CD14-positive monocyte (primary cell): ENCODE measurements at regions not wholly inside any gene's neighbourhood (a gene's known extent, or its start where the extent isn't known, plus 50 kb on each side); places are given as distances from the start of the nearest gene placed in this dataset.

Source experiments
- DNase-seq, 3 donors: peaks; one replicate each; pipeline ENCODE4 v3.0.0-alpha.2; 2011 to 2022
- H2AFZ ChIP-seq: 2 replicates; pipeline ENCODE4 v1.6.0; 2012; ENCODE audit warnings: mild to moderate bottlenecking, low read depth, low read length, inconsistent platforms; ENCODE audit not compliant: insufficient read depth, poor library complexity, severe bottlenecking
- H3K27ac ChIP-seq, 2 donors: 1 replicate in 1 of 2; 2 replicates in 1 of 2; pipeline ENCODE4 v1.5.1; 2012 to 2013; ENCODE audit warnings: low read length in 2 of 2, control low read depth in 1 of 2, inconsistent platforms in 1 of 2, low read depth in 1 of 2, mild to moderate bottlenecking in 1 of 2
- H3K27me3 ChIP-seq, 2 donors: one replicate each; pipeline versions ENCODE4 v1.6.0 to v1.6.1; 2011 to 2013; ENCODE audit warnings: low read length in 2 of 2; ENCODE audit not compliant: control insufficient read depth in 2 of 2, insufficient read depth in 2 of 2
- H3K36me3 ChIP-seq, 2 donors: replicated peaks in 1 of 2; 1 replicate in 1 of 2; 2 replicates in 1 of 2; pipeline versions ENCODE4 v1.5.1 to v1.6.1; 2012 to 2013; ENCODE audit warnings: low read length in 2 of 2, control low read depth in 1 of 2, inconsistent platforms in 1 of 2, mild to moderate bottlenecking in 1 of 2; ENCODE audit not compliant: insufficient read depth in 2 of 2, control insufficient read depth in 1 of 2
- H3K4me1 ChIP-seq, 2 donors: 1 replicate in 1 of 2; 2 replicates in 1 of 2; pipeline versions ENCODE4 v1.5.1 to v1.6.1; 2012 to 2013; ENCODE audit warnings: low read length in 2 of 2, control low read depth in 1 of 2, inconsistent platforms in 1 of 2, mild to moderate bottlenecking in 1 of 2, moderate library complexity in 1 of 2; ENCODE audit not compliant: insufficient read depth in 2 of 2, control insufficient read depth in 1 of 2
- H3K4me2 ChIP-seq: replicated peaks from 2 replicates; pipeline ENCODE3; 2012; ENCODE audit warnings: low read length, moderate library complexity, mild to moderate bottlenecking; ENCODE audit not compliant: poor library complexity, severe bottlenecking; ENCODE audit errors: extremely low read depth
- H3K4me3 ChIP-seq, 3 experiments: fragments of 200-600 bp in 1 of 3; sonication (generic) in 1 of 3; replicated peaks in 1 of 3; 1 replicate in 2 of 3; 2 replicates in 1 of 3; pipeline ENCODE4 v1.5.1; 2011 to 2013; ENCODE audit warnings: low read length in 3 of 3, mild to moderate bottlenecking in 3 of 3, control low read depth in 2 of 3, low read depth in 2 of 3, inconsistent platforms in 1 of 3, moderate library complexity in 1 of 3
- H3K79me2 ChIP-seq: 2 replicates; pipeline ENCODE4 v1.6.0; 2012; ENCODE audit warnings: mild to moderate bottlenecking, control low read depth, inconsistent platforms, low read length, moderate library complexity; ENCODE audit not compliant: insufficient read depth
- H3K9ac ChIP-seq: 2 replicates; pipeline ENCODE4 v1.6.0; 2017; ENCODE audit warnings: low read length, mild to moderate bottlenecking; ENCODE audit not compliant: insufficient read depth, poor library complexity, severe bottlenecking
- H3K9me3 ChIP-seq, 2 donors: replicated peaks in 1 of 2; 1 replicate in 1 of 2; 2 replicates in 1 of 2; pipeline versions ENCODE4 v1.5.1 to v1.6.1; 2012 to 2013; ENCODE audit warnings: low read length in 2 of 2, control low read depth in 1 of 2; ENCODE audit not compliant: control insufficient read depth in 1 of 2, insufficient read depth in 1 of 2
- H4K20me1 ChIP-seq: 2 replicates; pipeline ENCODE4 v1.6.0; 2012; ENCODE audit warnings: mild to moderate bottlenecking, low read length, control low read depth, moderate library complexity; ENCODE audit not compliant: insufficient read depth
- H3K27ac Mint-ChIP-seq, 7 donors: one replicate each; pipeline ENCODE4 v1.8.0; 2020; ENCODE audit warnings: mild to moderate bottlenecking in 7 of 7, mixed read lengths in 7 of 7, moderate library complexity in 6 of 7, inconsistent platforms in 2 of 7
- H3K27me3 Mint-ChIP-seq, 3 donors: one replicate each; pipeline ENCODE4 v1.8.0; 2021 to 2022; ENCODE audit warnings: low read depth in 3 of 3, mild to moderate bottlenecking in 3 of 3, mixed read lengths in 3 of 3, moderate library complexity in 3 of 3, inconsistent platforms in 1 of 3
- H3K36me3 Mint-ChIP-seq, 2 donors: one replicate each; pipeline ENCODE4 v1.8.0; 2020; ENCODE audit warnings: mixed read lengths in 2 of 2, inconsistent platforms in 1 of 2, mild to moderate bottlenecking in 1 of 2
- H3K4me1 Mint-ChIP-seq: one replicate; pipeline ENCODE4 v1.8.0; 2020; ENCODE audit warnings: mild to moderate bottlenecking, mixed read lengths
- H3K4me3 Mint-ChIP-seq, 2 donors: one replicate each; pipeline ENCODE4 v1.8.0; 2020; ENCODE audit warnings: mild to moderate bottlenecking in 2 of 2, mixed read lengths in 2 of 2, moderate library complexity in 1 of 2
- H3K9me3 Mint-ChIP-seq, 7 donors: one replicate each; pipeline ENCODE4 v1.8.0; 2020 to 2022; ENCODE audit warnings: mixed read lengths in 7 of 7, mild to moderate bottlenecking in 6 of 7, moderate library complexity in 6 of 7, inconsistent platforms in 2 of 7
- WGBS: methylation state at CpG from one replicate; pipeline ENCODE4 v1.1.5; 2013; ENCODE audit warnings: missing lambda C conversion rate; ENCODE audit not compliant: insufficient coverage; 5-methylcytosine and 5-hydroxymethylcytosine counted together
- intact Hi-C, 2 donors: fragments of 100-400 bp; cut with micrococcal nuclease; formaldehyde crosslinking; loops; one replicate each; pipeline versions ENCODE4 v1.15.0 to v1.15.1; 2023
- TF ChIP-seq, protein P1 (sequence below): fragments of 200-600 bp; IDR thresholded peaks from one replicate; pipeline ENCODE4 v1.8.0; 2022; ENCODE audit warnings: antibody characterized with exemption, mild to moderate bottlenecking

GRCh38 chr22:48561676-48562075 lies 1266.0 kb downstream of the BRD1 start:
- Mint-ChIP-seq H3K27ac (no peak overlapping the region), H3K27me3 (peaks cover 0 to 5% (median 5%) of the 10 kb centered on the region in 3 donors), H3K4me3 (no peak overlapping the region), H3K36me3 (no peaks in the 10 kb centered on the region), H3K9me3 (peaks cover 0 to 9% (median 0%) of the 10 kb centered on the region in 7 donors), H3K4me1 (no peaks in the 10 kb centered on the region)
- no peak overlapping the region for H3K9ac ChIP-seq
- peaks cover 0 to 8% of the 10 kb centered on the region in 2 donors for H3K27me3 ChIP-seq
- H4K20me1 ChIP-seq = no peaks in the 10 kb centered on the region
- H3K4me2 ChIP-seq = no peak overlapping the region
- H3K36me3 ChIP-seq = no peaks in the 10 kb centered on the region
- no peak overlapping the region for H3K4me3 ChIP-seq
- peaks cover 0 to 7% of the 10 kb centered on the region in 2 donors for H3K9me3 ChIP-seq
- H3K27ac ChIP-seq = no peak overlapping the region
- 90% methylated on average over 16 of the region's 16 CpGs for WGBS
- no peaks in the 10 kb centered on the region for H3K79me2 ChIP-seq
- intact Hi-C loops = no loop called here
- DNase-seq = no peak
- no peaks in the 10 kb centered on the region for H3K4me1 ChIP-seq
- TF ChIP-seq, protein P1, sequence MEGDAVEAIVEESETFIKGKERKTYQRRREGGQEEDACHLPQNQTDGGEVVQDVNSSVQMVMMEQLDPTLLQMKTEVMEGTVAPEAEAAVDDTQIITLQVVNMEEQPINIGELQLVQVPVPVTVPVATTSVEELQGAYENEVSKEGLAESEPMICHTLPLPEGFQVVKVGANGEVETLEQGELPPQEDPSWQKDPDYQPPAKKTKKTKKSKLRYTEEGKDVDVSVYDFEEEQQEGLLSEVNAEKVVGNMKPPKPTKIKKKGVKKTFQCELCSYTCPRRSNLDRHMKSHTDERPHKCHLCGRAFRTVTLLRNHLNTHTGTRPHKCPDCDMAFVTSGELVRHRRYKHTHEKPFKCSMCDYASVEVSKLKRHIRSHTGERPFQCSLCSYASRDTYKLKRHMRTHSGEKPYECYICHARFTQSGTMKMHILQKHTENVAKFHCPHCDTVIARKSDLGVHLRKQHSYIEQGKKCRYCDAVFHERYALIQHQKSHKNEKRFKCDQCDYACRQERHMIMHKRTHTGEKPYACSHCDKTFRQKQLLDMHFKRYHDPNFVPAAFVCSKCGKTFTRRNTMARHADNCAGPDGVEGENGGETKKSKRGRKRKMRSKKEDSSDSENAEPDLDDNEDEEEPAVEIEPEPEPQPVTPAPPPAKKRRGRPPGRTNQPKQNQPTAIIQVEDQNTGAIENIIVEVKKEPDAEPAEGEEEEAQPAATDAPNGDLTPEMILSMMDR = no peak
- no peak overlapping the region for H2AFZ ChIP-seq

DNA sequence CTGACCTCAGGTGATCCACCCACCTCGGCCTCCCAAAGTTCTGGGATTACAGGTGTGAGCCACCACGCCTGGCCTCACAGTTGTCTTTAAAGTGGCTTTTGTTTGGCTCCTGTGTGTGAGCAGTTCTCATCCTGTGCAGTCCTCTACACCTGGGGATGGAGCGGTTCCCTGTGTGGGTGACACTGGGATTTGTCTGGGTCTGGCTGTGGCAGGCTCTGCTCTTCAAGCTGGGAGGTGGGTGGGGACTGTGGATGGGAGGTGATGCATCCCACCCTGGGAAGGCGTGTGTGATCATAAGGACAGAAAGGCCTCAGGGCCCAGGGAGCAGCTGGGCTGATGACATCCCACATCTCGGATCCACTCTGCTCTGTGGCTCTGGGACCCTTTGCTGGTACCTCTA lies 1266.8 kb downstream of the BRD1 start:
- WGBS = 91% methylated on average over 5 of the region's 5 CpGs
- H3K27me3 ChIP-seq = no peaks in the 10 kb centered on the region
- Mint-ChIP-seq H3K27ac (no peak overlapping the region), H3K4me1 (no peaks in the 10 kb centered on the region), H3K27me3 (peaks cover 0 to 5% (median 5%) of the 10 kb centered on the region in 3 donors), H3K9me3 (peaks cover 0 to 9% (median 0%) of the 10 kb centered on the region in 7 donors), H3K4me3 (no peak overlapping the region), H3K36me3 (no peaks in the 10 kb centered on the region)
- no peak for DNase-seq
- H3K9me3 ChIP-seq = no peaks in the 10 kb centered on the region
- no peak overlapping the region for H3K27ac ChIP-seq
- TF ChIP-seq, protein P1 = no peak
- no peaks in the 10 kb centered on the region for H3K4me1 ChIP-seq
- no peak overlapping the region for H3K4me2 ChIP-seq
- no peak overlapping the region for H3K4me3 ChIP-seq
- H4K20me1 ChIP-seq = no peaks in the 10 kb centered on the region
- intact Hi-C loops = no loop called here
- H3K9ac ChIP-seq = no peak overlapping the region
- no peaks in the 10 kb centered on the region for H3K36me3 ChIP-seq
- H3K79me2 ChIP-seq = no peaks in the 10 kb centered on the region
- H2AFZ ChIP-seq = no peak overlapping the region
